ENCODE measurements at regions not wholly inside any gene's neighbourhood (a gene's known extent, or its start where the extent isn't known, plus 50 kb on each side); places are given as distances from the start of the nearest gene placed in this dataset.
A peak's percentile ranks its signal among the peaks of the same experiment; 100 is the strongest.

- TF ChIP-seq, protein P1, sequence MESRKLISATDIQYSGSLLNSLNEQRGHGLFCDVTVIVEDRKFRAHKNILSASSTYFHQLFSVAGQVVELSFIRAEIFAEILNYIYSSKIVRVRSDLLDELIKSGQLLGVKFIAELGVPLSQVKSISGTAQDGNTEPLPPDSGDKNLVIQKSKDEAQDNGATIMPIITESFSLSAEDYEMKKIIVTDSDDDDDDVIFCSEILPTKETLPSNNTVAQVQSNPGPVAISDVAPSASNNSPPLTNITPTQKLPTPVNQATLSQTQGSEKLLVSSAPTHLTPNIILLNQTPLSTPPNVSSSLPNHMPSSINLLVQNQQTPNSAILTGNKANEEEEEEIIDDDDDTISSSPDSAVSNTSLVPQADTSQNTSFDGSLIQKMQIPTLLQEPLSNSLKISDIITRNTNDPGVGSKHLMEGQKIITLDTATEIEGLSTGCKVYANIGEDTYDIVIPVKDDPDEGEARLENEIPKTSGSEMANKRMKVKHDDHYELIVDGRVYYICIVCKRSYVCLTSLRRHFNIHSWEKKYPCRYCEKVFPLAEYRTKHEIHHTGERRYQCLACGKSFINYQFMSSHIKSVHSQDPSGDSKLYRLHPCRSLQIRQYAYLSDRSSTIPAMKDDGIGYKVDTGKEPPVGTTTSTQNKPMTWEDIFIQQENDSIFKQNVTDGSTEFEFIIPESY (IDR thresholded peaks at IDR 0.05; ENCODE audit: borderline replicate concordance, low read depth): no peak
- TF ChIP-seq CTCF (IDR thresholded peaks at IDR 0.05) (no peak), FOXJ3 (CRISPR knock-in tag; IDR thresholded peaks at IDR 0.05) (no peak), TAF1 (IDR thresholded peaks at IDR 0.05; ENCODE audit: borderline replicate concordance, low read depth, low read length) (no peak), GABPA (IDR thresholded peaks at IDR 0.05; ENCODE audit: low read depth) (no peak), EP300 (IDR thresholded peaks at IDR 0.05; ENCODE audit: borderline replicate concordance in 1 of 2, low read depth in 1 of 2, low read length in 1 of 2) (0 out of 4 replicates have a peak, but pooled peaks of 1 of the 2 experiments have one; percentile 15)
Measured at GRCh38 chr13:29702912-29703351, 107.4 kb upstream of the SLC7A1 start.

Measured in SK-N-SH (cell line).